IPS DF 6.9 (cell line): ENCODE measurements at regions not wholly inside any gene's neighbourhood (a gene's known extent, or its start where the extent isn't known, plus 50 kb on each side); places are given as distances from the start of the nearest gene placed in this dataset.

Source experiments
- DNase-seq: peaks from one replicate; pipeline ENCODE4 v3.0.0-alpha.2; 2013; ENCODE audit warnings: low read depth, low spot score
- H3K27ac ChIP-seq: one replicate; pipeline ENCODE4 v1.5.1; 2013; ENCODE audit warnings: low read length, control low read depth
- H3K27me3 ChIP-seq: 2 replicates; pipeline ENCODE4 v1.6.1; 2013; ENCODE audit warnings: mild to moderate bottlenecking, low read length; ENCODE audit not compliant: control insufficient read depth, insufficient read depth
- H3K36me3 ChIP-seq: 2 replicates; pipeline ENCODE4 v1.6.1; 2013; ENCODE audit warnings: low read length; ENCODE audit not compliant: control insufficient read depth, insufficient read depth
- H3K4me1 ChIP-seq: 2 replicates; pipeline ENCODE4 v1.6.1; 2013; ENCODE audit warnings: low read length; ENCODE audit not compliant: control insufficient read depth, insufficient read depth
- H3K4me3 ChIP-seq: 2 replicates; pipeline ENCODE4 v1.5.1; 2013; ENCODE audit warnings: mild to moderate bottlenecking, low read length
- H3K9me3 ChIP-seq: 2 replicates; pipeline ENCODE4 v1.6.1; 2013; ENCODE audit warnings: low read length, inconsistent platforms; ENCODE audit not compliant: control insufficient read depth, insufficient read depth
- WGBS: extraction: QIAGEN DNeasy Blood & Tissue Kit; methylation state at CpG from one replicate; pipeline ENCODE4 v1.1.7; 2013; ENCODE audit warnings: mixed read lengths, missing lambda C conversion rate; ENCODE audit not compliant: insufficient read length, insufficient coverage; 5-methylcytosine and 5-hydroxymethylcytosine counted together

DNA sequence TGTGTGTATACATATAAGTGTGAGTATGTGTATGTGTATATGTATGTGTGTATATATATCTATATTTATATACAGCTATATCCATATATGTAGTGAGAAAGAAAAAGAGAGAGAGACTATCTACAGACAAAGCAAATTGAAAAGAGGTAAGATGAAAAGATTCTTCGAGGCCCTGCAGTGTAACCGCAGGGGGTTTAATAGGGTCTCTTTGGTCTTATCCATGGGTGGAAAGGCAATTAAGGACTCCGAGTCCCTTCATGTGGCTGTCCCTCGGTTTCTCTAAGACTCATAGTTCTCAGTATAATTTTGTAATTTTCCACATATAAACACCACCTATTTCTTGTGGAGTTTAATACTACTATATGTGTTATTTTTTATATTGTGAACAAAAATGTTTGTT, 50.6 kb upstream of the JAZF1 start:
- Histone ChIP-seq H3K4me3 (no peak overlapping the region), H3K4me1 (peaks cover 4% of the 10 kb centered on the region; the same call in 1 of the 2 replicates), H3K36me3 (no peaks in the 10 kb centered on the region), H3K27ac (no peak overlapping the region), H3K9me3 (no peaks in the 10 kb centered on the region), H3K27me3 (no peaks in the 10 kb centered on the region)
- no CpG with 5 or more reads among the region's 4 CpGs for WGBS
- DNase-seq: no peak

DNA sequence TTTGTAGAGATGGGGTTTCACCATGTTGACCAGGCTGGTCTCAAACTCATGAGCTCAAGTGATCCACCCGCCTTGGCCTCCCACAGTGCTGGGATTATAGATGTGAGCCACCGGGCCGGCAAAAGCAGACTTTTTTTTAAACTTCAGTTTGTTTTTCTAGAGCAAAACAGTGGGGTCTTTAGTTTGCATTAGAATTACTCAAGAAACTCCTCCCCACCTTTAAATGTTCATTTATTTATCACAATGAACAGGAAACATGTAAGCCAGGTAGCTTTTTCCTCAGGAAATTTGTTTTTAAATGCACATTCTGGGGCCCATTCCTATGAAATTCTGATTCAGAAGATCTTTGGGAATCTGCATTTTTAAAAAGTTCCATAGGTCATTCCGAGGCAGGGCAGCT, 56.0 kb upstream of the JAZF1 start:
- H3K4me3 ChIP-seq: no peak overlapping the region
- H3K27ac ChIP-seq: no peak overlapping the region
- no CpG with 5 or more reads among the region's 4 CpGs for WGBS
- no peaks in the 10 kb centered on the region for H3K9me3 ChIP-seq
- no peaks in the 10 kb centered on the region for H3K36me3 ChIP-seq
- no peaks in the 10 kb centered on the region for H3K27me3 ChIP-seq
- no peaks in the 10 kb centered on the region; the same call in 1 of the 2 replicates for H3K4me1 ChIP-seq
- DNase-seq: no peak

DNA sequence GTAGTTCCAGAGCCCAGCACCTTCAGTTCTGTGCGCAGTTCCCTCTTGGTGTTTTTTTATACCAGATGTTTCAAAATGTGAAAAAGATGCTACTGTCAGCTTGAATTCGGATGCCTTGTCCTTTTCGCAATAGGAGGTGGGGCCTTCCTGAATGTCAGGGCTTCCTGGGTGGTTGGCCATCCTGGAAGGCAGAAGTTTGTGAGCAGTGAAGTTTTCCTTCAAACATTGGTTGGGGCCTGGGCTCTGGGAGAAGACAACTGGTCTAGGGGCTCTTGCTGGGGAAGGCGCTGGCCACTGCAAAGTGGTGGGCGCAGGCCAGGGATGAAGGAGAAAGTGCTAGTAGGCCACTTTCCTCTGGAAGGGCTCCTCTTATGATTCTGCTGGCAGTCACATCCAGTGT, 56.8 kb upstream of the JAZF1 start:
- no CpG with 5 or more reads among the region's 5 CpGs for WGBS
- Histone ChIP-seq H3K4me3 (no peak overlapping the region), H3K4me1 (no peaks in the 10 kb centered on the region; the same call in 1 of the 2 replicates), H3K9me3 (no peaks in the 10 kb centered on the region), H3K27ac (no peak overlapping the region), H3K36me3 (no peaks in the 10 kb centered on the region), H3K27me3 (no peaks in the 10 kb centered on the region)
- no peak for DNase-seq

DNA sequence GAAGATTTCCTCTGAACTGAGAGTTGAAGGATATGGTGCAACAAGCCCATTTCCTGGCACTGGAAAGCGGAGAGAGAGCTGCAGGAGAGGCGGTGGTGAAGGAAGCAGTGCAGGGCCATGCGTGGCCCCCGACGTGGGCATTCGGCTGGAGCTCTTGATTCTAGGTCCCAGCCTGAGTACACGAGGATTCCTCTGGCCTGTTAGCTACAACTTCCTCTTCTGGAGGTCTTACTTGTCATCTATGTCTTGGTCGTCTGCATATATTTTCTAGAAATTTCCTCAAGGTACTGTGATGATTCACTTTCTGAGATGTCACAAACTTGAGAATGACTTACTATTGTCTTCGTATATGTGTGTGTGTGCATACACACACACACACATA, 59.2 kb upstream of the JAZF1 start:
- H3K4me3 ChIP-seq: no peak overlapping the region
- DNase-seq: no peak
- H3K9me3 ChIP-seq: no peaks in the 10 kb centered on the region
- no peak overlapping the region for H3K27ac ChIP-seq
- WGBS: no CpG with 5 or more reads among the region's 9 CpGs
- no peaks in the 10 kb centered on the region for H3K27me3 ChIP-seq
- no peaks in the 10 kb centered on the region for H3K36me3 ChIP-seq
- H3K4me1 ChIP-seq: no peaks in the 10 kb centered on the region; the same call in 1 of the 2 replicates

DNA sequence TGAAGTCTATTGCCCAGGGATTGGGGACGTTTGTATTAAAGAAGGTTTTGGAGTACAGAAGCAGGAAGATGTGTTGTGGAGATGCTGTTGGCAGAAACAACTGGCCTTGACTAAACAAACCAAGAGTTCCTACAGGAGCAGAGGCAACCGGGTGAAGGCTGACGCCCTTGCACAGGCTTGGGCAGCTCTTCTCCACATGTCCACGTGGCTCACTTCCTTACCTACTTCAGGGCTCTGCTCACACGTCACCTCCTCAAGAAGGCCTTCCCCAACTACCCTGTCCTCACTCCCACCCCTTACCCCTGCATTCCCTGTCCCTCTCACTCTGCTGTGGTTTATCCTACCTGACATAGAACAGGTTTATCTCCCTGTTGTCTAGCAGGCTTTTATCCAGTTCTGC, 59.9 kb upstream of the JAZF1 start:
- Histone ChIP-seq H3K4me3 (no peak overlapping the region), H3K27me3 (no peaks in the 10 kb centered on the region), H3K9me3 (no peaks in the 10 kb centered on the region), H3K4me1 (no peaks in the 10 kb centered on the region; the same call in 1 of the 2 replicates), H3K27ac (no peak overlapping the region), H3K36me3 (no peaks in the 10 kb centered on the region)
- no CpG with 5 or more reads among the region's 5 CpGs for WGBS
- no peak for DNase-seq

DNA sequence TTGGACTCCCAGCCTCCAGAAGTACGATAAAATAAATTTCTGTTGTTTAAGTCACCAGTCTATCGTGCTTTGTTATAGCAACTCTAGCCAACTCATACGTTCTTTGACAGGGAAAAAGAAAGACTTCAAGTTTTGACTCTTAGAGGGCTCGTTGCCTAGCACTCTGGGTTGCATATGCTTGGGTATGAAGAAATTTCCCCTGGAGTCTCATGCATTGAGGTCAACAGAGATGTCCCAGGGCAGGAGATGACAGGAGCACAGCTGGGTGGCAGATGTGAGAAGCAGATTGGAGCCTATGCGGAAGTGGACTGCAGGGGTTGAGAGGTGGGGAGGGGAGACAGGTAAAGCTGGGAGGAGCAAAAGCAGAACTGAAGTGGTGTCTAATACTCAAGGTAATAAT, 63.3 kb upstream of the JAZF1 start:
- Histone ChIP-seq H3K4me1 (no peaks in the 10 kb centered on the region), H3K4me3 (no peak overlapping the region), H3K27me3 (no peaks in the 10 kb centered on the region), H3K27ac (no peak overlapping the region), H3K9me3 (no peaks in the 10 kb centered on the region), H3K36me3 (no peaks in the 10 kb centered on the region)
- DNase-seq: no peak
- WGBS: no CpG with 5 or more reads among the region's 5 CpGs

DNA sequence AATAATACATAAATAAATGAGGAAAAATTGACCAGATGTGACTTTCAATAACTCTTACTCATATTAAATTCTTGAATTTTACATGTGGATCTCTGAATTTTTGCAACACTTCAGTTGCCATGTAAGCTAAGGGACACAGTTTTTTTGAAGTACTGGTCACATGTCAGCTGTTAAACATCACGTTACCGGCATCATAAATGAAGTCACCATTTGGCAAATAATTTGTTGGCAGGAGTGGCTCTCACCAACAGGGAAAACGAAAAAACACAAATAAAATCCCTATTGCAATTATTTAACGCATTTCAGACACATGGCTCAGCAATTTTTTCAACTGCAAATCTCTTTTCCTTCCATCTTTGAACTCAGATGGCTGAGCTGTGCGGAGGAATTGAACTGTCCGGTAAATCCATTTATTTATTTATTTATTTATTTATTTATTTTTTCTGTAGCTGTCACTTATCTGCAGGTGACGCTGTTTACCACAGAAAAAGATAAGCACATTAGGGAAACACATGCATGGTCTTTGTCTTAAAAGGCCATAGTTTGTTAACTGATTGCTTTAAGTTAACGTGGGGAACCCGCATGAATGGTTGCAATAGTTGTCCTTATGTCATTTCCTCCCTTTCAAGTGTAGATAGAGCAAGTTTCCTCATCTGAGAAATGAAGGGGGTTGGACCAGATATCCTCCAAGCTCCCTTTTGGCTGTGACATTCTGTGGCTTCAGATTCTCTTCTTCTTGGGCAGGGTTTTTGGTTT, 64.7 kb upstream of the JAZF1 start:
- Histone ChIP-seq H3K4me3 (no peak overlapping the region), H3K27me3 (no peaks in the 10 kb centered on the region), H3K4me1 (no peaks in the 10 kb centered on the region), H3K36me3 (no peaks in the 10 kb centered on the region), H3K27ac (no peak overlapping the region), H3K9me3 (no peaks in the 10 kb centered on the region)
- no CpG with 5 or more reads among the region's 9 CpGs for WGBS
- no peak for DNase-seq

DNA sequence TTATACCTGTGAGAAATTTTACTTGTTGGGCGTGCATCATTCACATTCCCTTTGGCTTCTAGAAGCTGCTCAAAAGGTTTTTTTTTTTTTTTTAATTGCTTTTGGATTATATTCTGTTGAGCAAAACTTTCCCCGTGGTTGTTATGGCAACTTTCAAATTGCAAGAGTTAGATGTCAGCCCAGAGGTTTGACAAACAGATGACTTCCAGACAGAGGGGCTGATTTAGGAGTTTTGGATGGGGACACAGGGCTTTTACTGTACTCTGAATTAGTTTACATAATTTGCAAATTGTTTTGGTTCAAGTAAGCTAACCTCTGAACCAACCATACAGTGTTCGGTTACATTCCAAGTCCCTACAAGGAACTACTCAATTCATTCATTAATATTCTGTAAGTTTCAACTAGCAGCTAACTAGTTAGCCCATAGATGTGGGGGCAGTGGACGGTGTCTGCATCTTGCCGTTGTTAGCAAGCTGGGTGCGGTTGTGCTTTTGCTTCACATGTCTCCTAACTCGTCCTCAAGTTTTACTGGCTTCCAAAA, 66.4 kb upstream of the JAZF1 start:
- no peak for DNase-seq
- no peaks in the 10 kb centered on the region for H3K36me3 ChIP-seq
- WGBS: no CpG with 5 or more reads among the region's 7 CpGs

DNA sequence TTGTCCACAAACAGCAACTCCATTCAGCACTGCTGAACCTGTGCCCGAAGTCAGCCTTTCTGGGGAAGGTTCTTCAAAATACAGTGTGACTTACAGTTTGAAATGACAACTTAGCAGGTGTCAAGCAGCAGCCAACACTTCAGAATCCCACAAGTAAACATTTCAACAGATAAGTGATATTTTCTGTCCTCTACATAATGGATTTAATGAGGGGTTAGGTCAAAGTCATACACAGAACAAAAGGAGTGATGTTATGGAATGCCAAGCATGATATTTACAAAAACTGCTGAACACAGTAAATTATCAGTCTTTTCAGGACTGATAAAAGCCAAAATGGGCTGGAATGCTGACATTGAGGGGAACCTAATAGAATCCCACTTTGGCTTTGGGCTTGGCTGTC, 77.6 kb upstream of the JAZF1 start:
- Histone ChIP-seq H3K27me3 (no peaks in the 10 kb centered on the region), H3K9me3 (no peaks in the 10 kb centered on the region), H3K4me3 (no peak overlapping the region), H3K4me1 (no peaks in the 10 kb centered on the region), H3K36me3 (no peaks in the 10 kb centered on the region), H3K27ac (no peak overlapping the region)
- WGBS: no CpG with 5 or more reads among the region's 1 CpG
- no peak for DNase-seq

More for the DNA sequence above, 66.4 kb upstream of the JAZF1 start:
- Histone ChIP-seq H3K4me3 (no peak overlapping the region), H3K27ac (no peak overlapping the region), H3K9me3 (no peaks in the 10 kb centered on the region), H3K4me1 (no peaks in the 10 kb centered on the region), H3K27me3 (no peaks in the 10 kb centered on the region)

DNA sequence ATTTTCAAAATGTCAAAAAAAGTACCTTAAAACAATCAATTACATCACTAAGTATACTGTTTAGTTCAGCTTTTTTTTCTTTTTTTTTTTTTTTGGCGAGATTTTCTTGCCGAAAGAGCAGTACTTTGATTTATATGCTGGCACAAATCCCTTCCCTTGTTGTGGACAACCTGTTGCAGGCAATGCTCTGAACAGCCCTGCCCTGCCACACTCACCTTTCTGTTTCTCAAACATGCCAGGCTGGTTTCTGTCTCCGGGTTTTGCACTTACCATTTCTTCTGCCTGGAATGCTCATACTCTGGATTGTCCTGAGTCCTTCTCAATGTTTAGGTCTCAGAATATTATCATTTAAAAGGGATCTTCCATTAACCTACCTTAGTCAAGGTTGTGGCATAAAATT, 80.4 kb upstream of the JAZF1 start:
- Histone ChIP-seq H3K4me1 (no peaks in the 10 kb centered on the region), H3K27me3 (no peaks in the 10 kb centered on the region), H3K9me3 (no peaks in the 10 kb centered on the region), H3K27ac (no peak overlapping the region), H3K36me3 (no peaks in the 10 kb centered on the region), H3K4me3 (no peak overlapping the region)
- DNase-seq: no peak
- no CpG with 5 or more reads among the region's 3 CpGs for WGBS
